ENCODE measurements at regions not wholly inside any gene's neighbourhood (a gene's known extent, or its start where the extent isn't known, plus 50 kb on each side); places are given as distances from the start of the nearest gene placed in this dataset.

DNA sequence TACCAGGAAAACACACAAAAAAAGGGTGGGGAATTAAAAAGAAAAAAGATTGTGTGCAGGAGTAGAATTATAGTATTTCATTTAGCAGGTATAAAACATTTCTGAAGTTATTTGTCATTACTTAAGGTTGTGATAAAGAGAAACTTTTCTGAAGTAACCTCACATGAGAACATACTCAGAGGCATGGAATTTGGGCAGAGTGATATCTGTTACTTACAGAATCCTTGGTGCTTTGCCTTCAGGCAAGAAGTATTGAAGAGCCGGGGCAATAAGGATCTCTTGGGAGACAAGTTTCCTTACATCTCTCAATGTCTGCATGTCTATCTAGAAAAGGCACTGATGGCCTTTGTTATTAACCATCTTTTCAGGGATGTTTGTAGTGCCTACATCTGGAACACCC lies 179.7 kb upstream of the ROBO1 start:
- ChIA-PET POLR2A (no interaction called here), CTCF (no interaction called here)

DNA sequence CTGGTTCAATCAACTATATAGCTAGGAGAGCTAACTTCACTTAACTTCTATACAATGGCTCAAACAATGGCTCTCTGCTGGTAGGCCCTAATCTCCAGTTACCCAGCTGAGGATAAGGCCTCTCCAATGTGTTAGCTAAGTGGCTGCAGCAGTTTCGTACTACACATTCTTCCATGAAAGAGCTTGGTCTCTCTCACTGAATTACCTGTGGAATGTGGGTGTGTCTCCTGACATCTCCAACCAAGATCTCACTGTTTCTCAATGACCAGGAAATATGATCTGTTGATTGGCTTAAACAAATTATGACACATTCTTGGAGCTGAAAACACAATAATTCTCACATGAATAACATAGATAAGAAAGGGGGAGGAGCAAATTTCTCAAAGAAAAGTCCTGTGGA lies 169.8 kb upstream of the ROBO1 start:
- ChIA-PET POLR2A (no interaction called here), CTCF (interaction anchor here (1.1 kb wide), 1 partner anchor 12 kb away, joined by 5 read pairs; no protein-coding TSS in a partner anchor)
- TF ChIP-seq, protein P1, sequence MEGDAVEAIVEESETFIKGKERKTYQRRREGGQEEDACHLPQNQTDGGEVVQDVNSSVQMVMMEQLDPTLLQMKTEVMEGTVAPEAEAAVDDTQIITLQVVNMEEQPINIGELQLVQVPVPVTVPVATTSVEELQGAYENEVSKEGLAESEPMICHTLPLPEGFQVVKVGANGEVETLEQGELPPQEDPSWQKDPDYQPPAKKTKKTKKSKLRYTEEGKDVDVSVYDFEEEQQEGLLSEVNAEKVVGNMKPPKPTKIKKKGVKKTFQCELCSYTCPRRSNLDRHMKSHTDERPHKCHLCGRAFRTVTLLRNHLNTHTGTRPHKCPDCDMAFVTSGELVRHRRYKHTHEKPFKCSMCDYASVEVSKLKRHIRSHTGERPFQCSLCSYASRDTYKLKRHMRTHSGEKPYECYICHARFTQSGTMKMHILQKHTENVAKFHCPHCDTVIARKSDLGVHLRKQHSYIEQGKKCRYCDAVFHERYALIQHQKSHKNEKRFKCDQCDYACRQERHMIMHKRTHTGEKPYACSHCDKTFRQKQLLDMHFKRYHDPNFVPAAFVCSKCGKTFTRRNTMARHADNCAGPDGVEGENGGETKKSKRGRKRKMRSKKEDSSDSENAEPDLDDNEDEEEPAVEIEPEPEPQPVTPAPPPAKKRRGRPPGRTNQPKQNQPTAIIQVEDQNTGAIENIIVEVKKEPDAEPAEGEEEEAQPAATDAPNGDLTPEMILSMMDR (IDR thresholded peaks at IDR 0.05; ENCODE audit: control extremely low read depth, extremely low read depth, low read depth, missing control alignments): no peak
- DNase-seq (ENCODE audit: extremely low spot score): no peak

More for the DNA sequence above, 179.7 kb upstream of the ROBO1 start:
- TF ChIP-seq, protein P1 (IDR thresholded peaks at IDR 0.05; ENCODE audit: control extremely low read depth, extremely low read depth, low read depth, missing control alignments): no peak
- DNase-seq (ENCODE audit: extremely low spot score): no peak

DNA sequence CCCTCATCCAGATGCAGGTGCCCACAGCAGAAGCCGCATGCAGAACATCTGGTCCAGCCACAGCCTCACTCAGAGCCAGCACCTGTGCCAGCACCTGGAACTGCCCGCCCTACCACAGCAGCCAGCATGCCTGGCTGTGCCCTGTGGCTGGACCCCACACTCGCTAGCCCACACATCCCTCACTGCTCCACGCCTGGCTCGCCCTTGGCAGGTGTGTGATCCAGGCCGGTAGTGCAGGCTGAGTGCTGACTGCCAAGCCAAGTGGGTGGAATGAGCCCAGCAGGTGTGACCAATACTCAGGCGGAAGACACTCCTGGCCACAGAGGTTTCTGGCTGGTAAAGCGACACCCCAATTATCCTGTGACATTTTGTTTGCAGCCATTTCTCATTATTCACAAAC lies 162.4 kb upstream of the ROBO1 start:
- ChIA-PET POLR2A (no interaction called here), CTCF (interaction anchor here (1.0 kb wide), 1 partner anchor 19 kb away, joined by 4 read pairs; no protein-coding TSS in a partner anchor)
- TF ChIP-seq, protein P1 (IDR thresholded peaks at IDR 0.05; ENCODE audit: control extremely low read depth, extremely low read depth, low read depth, missing control alignments): no peak
- DNase-seq (ENCODE audit: extremely low spot score): no peak

DNA sequence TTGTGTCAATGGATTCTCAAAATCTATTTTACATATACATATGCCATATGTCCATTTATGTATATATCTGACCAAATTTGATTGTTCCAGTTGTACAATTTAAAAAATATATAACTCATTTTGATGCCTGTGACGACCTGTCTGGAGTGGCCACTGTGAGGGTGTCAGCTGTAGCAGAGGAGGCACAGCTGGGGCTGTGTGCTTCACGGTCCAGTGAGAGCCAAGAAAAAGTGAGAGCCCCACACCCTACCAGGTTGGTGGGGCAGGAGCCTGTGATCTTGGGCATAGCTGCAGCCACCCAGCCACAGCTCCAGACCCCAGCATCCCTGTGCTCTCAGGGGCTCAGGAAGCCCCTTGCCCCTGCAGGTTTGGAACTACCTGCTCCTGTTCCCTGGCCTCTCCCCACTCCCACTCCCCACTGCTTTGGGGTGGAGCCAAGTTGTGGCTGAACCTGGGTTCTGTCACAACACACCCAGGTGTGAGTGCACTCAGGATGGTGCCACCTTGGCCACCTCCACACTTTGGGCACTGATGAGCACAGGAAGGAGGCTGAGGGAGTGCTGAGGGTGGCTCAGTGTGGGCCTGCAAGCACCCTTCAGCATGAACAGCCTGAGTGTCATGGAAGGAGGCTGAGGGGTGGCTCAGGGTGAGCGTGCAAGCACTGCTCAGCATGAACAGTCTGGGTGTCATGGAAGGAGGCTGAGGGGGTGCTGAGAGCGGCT lies 161.1 kb upstream of the ROBO1 start:
- ChIA-PET POLR2A (no interaction called here), CTCF (interaction anchor here (1.0 kb wide), 1 partner anchor 18 kb away, joined by 4 read pairs; no protein-coding TSS in a partner anchor)
- no peak for DNase-seq (ENCODE audit: extremely low spot score)
- TF ChIP-seq, protein P1 (IDR thresholded peaks at IDR 0.05; ENCODE audit: control extremely low read depth, extremely low read depth, low read depth, missing control alignments): no peak

DNA sequence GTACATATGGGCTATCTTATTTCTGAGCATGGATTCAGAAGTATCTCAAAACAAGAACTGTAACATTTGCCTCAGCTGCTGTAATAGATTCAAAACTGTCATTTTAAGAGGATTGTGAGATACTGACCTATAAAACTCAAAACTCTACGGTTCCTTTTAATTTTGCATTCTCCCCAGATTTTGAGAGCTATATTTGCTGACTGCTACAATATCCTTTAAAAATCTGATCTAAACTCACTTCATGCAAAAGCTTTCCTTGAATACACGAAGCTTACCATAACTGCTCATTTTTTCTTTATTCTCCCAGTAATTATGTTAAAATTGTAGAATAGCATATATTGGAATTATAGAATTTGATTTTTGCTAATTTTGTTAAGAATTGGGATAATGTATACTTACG lies 158.7 kb upstream of the ROBO1 start:
- TF ChIP-seq, protein P1 (IDR thresholded peaks at IDR 0.05; ENCODE audit: control extremely low read depth, extremely low read depth, low read depth, missing control alignments): no peak
- CTCF ChIA-PET: interaction anchor here (1.1 kb wide), 1 partner anchor 17 kb away, joined by 4 read pairs; no protein-coding TSS in a partner anchor
- POLR2A ChIA-PET: no interaction called here
- no peak for DNase-seq (ENCODE audit: extremely low spot score)

DNA sequence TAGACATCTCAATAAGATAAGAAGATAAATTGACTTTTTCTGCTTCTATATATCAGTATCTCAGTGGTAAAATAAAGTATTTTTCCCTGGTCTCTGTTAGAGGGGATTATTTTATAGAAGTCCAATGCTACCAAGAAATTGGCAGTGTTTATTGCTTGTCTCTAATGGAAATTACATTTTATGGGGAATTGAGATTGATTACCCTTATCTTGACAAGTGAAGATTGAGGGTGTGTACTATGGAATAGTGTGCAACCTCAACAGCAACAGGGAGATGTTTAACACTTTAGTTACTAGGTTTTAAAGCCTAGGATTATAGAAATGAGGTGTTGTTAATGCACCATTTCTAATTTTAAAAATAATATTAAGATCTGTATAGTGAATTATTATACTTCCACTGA lies 154.8 kb upstream of the ROBO1 start:
- ChIA-PET POLR2A (no interaction called here), CTCF (no interaction called here)
- no peak for DNase-seq (ENCODE audit: extremely low spot score)
- TF ChIP-seq, protein P1 (IDR thresholded peaks at IDR 0.05; ENCODE audit: control extremely low read depth, extremely low read depth, low read depth, missing control alignments): no peak
